OCI-LY1 (cell line): ENCODE measurements at regions not wholly inside any gene's neighbourhood (a gene's known extent, or its start where the extent isn't known, plus 50 kb on each side); places are given as distances from the start of the nearest gene placed in this dataset.

Experiments
- H2AFZ ChIP-seq: fragments of 200-600 bp; sonication (generic), shearing (Covaris generic); 2 replicates; pipeline ENCODE4 v1.6.0; 2014; ENCODE audit warnings: antibody characterized with exemption, mild to moderate bottlenecking, low read length
- H3F3A ChIP-seq: fragments of 200-600 bp; sonication (generic), shearing (Covaris generic); 2 replicates; pipeline ENCODE4 v1.6.0; 2014; ENCODE audit warnings: mild to moderate bottlenecking, antibody characterized with exemption, low read length, moderate library complexity; ENCODE audit not compliant: insufficient read depth
- H3K27ac ChIP-seq: fragments of 200-600 bp; sonication (generic); 2 replicates; pipeline ENCODE4 v1.5.1; 2014; ENCODE audit warnings: low read length, mixed run types, mild to moderate bottlenecking, low read depth; ENCODE audit not compliant: poor library complexity, severe bottlenecking
- H3K27me3 ChIP-seq: fragments of 200-600 bp; sonication (generic); 2 replicates; pipeline ENCODE4 v1.6.0; 2014; ENCODE audit warnings: antibody characterized with exemption, mild to moderate bottlenecking, low read length, moderate library complexity; ENCODE audit not compliant: insufficient read depth
- H3K36me3 ChIP-seq: fragments of 200-600 bp; sonication (generic); 2 replicates; pipeline ENCODE4 v1.6.1; 2014; ENCODE audit warnings: mild to moderate bottlenecking, antibody characterized with exemption, low read length, moderate library complexity, mixed read lengths; ENCODE audit not compliant: insufficient read depth
- H3K4me1 ChIP-seq: fragments of 200-600 bp; sonication (generic); 2 replicates; pipeline ENCODE4 v1.5.1; 2014; ENCODE audit warnings: mild to moderate bottlenecking, low read length, moderate library complexity; ENCODE audit not compliant: insufficient read depth, severe bottlenecking
- H3K4me2 ChIP-seq: fragments of 200-600 bp; sonication (generic), shearing (Covaris generic); 2 replicates; pipeline ENCODE4 v1.6.1; 2014; ENCODE audit warnings: low read length
- H3K4me3 ChIP-seq: fragments of 200-600 bp; sonication (generic); 2 replicates; pipeline ENCODE4 v1.5.1; 2014; ENCODE audit warnings: low read length, low read depth, mild to moderate bottlenecking, mixed read lengths; ENCODE audit not compliant: poor library complexity, severe bottlenecking
- H3K79me2 ChIP-seq: fragments of 200-600 bp; shearing (Covaris generic); 2 replicates; pipeline ENCODE4 v1.6.1; 2016; ENCODE audit warnings: mixed run types, low read length, mixed read lengths; ENCODE audit not compliant: insufficient read depth
- H3K9ac ChIP-seq: fragments of 200-600 bp; sonication (generic), shearing (Covaris generic); 2 replicates; pipeline ENCODE4 v1.6.1; 2014; ENCODE audit warnings: mild to moderate bottlenecking, low read length, mixed read lengths
- H3K9me2 ChIP-seq: fragments of 200-600 bp; sonication (generic), shearing (Covaris generic); 2 replicates; pipeline ENCODE4 v1.6.1; 2014; ENCODE audit warnings: low read depth, mild to moderate bottlenecking, low read length, mixed read lengths
- H3K9me3 ChIP-seq: fragments of 200-600 bp; shearing (Covaris generic); 2 replicates; pipeline ENCODE4 v1.6.1; 2014; ENCODE audit warnings: low read length, mixed read lengths
- H4K20me1 ChIP-seq: fragments of 200-600 bp; sonication (generic), shearing (Covaris generic); 2 replicates; pipeline ENCODE4 v1.6.0; 2016; ENCODE audit warnings: mild to moderate bottlenecking, low read length; ENCODE audit not compliant: insufficient read depth
- EZH2 ChIP-seq: fragments of 200-600 bp; sonication (generic), shearing (Covaris generic); IDR thresholded peaks from 2 replicates; pipeline ENCODE4 v1.8.0; 2017; ENCODE audit warnings: borderline replicate concordance, mixed run types, mild to moderate bottlenecking, antibody characterized with exemption, low read length, moderate library complexity, mixed read lengths
- TF ChIP-seq, protein P1 (sequence below): fragments of 200-600 bp; sonication (generic), shearing (Covaris generic); IDR thresholded peaks from 2 replicates; pipeline ENCODE4 v1.5.1; 2017; ENCODE audit warnings: mild to moderate bottlenecking, antibody characterized with exemption, low read length, moderate library complexity, mixed read lengths

DNA sequence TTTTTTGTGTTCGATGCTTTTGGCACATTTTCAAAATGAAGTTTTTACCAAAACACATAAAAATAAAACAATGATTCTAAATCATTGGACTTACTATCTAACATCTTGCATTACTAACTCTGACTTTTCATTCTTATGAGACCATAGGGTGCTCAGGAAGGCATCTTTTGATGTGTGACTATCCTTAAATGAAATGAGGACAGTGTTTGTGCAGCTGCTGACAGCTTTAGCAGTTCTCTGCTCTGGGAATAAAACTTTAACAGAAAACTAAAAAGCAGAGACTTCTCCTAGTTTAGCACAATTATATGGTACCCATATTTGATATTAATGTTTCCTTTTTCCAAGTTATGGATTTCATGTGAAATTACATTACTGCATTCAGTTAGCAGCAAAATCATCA, 471.6 kb downstream of the ARL4A start:
- no peaks in the 10 kb centered on the region for H3K9me2 ChIP-seq
- H3K4me2 ChIP-seq: no peak overlapping the region
- H3K36me3 ChIP-seq: no peaks in the 10 kb centered on the region
- TF ChIP-seq, protein P1, sequence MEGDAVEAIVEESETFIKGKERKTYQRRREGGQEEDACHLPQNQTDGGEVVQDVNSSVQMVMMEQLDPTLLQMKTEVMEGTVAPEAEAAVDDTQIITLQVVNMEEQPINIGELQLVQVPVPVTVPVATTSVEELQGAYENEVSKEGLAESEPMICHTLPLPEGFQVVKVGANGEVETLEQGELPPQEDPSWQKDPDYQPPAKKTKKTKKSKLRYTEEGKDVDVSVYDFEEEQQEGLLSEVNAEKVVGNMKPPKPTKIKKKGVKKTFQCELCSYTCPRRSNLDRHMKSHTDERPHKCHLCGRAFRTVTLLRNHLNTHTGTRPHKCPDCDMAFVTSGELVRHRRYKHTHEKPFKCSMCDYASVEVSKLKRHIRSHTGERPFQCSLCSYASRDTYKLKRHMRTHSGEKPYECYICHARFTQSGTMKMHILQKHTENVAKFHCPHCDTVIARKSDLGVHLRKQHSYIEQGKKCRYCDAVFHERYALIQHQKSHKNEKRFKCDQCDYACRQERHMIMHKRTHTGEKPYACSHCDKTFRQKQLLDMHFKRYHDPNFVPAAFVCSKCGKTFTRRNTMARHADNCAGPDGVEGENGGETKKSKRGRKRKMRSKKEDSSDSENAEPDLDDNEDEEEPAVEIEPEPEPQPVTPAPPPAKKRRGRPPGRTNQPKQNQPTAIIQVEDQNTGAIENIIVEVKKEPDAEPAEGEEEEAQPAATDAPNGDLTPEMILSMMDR: no peak
- no peak for TF ChIP-seq EZH2
- H3K27me3 ChIP-seq: no peaks in the 10 kb centered on the region
- H3F3A ChIP-seq: no peaks in the 10 kb centered on the region
- H2AFZ ChIP-seq: no peak overlapping the region
- H3K4me1 ChIP-seq: no peaks in the 10 kb centered on the region
- no peaks in the 10 kb centered on the region for H3K79me2 ChIP-seq
- H3K27ac ChIP-seq: no peak overlapping the region
- H4K20me1 ChIP-seq: no peaks in the 10 kb centered on the region
- H3K9ac ChIP-seq: no peak overlapping the region
- no peaks in the 10 kb centered on the region for H3K9me3 ChIP-seq
- H3K4me3 ChIP-seq: no peak overlapping the region

DNA sequence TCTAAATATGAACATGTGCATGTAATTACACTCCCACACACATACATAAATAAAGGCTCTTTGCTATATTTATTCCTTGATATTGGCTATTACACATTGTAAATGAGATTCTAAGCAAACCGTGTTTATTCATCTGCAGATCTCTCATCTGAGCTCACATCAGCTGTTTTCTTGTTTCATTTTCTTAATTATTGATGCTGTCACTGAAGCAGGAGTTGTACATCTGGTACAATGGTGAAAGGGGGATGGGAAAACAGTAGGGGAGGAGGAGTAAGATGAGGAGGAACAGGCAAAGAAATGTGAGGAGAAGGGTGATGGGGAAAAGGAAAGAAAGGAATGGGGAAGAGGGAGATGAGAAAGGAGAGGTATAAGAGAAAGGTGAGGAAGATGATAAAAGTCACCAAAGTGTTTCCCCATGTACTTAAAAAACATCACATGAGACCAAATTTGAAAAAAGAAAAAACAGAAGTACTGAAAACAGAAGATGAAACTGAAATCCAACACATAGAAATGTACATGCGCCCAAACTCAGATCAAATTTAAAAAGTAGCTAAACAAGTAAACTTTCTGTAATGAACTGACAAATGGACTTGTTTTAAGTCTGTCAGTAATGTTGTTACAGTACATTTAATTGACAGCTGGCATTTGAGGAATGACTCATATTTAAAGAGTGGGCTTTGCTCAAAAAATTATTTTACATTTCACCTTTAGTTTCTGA, 472.2 kb downstream of the ARL4A start:
- Histone ChIP-seq H3K27ac (no peak overlapping the region), H3K4me1 (no peaks in the 10 kb centered on the region), H3K4me2 (no peak overlapping the region), H3K27me3 (no peaks in the 10 kb centered on the region), H3F3A (no peaks in the 10 kb centered on the region), H2AFZ (no peak overlapping the region), H4K20me1 (no peaks in the 10 kb centered on the region), H3K4me3 (no peak overlapping the region), H3K79me2 (no peaks in the 10 kb centered on the region), H3K9ac (no peak overlapping the region), H3K9me2 (no peaks in the 10 kb centered on the region), H3K9me3 (no peaks in the 10 kb centered on the region), H3K36me3 (no peaks in the 10 kb centered on the region)
- no peak for TF ChIP-seq EZH2
- TF ChIP-seq, protein P1: no peak

DNA sequence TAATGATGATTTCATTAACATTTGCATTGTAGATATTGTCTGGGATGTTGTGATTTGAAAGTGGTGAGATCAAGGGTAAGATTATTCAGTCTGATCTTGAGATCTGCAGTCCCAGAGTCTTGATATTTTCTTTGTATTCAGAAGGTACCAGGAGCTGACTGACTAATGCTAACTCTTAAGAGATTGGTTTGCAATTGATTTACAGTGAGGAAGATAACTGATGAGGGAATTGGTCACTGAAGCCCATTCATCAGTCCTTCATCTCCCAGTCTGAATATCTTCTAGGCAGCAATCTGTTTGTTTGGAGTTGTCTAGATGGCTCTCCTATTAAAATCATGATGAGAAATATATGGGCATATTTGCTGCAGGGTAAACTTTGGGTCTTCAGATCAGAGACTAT, 473.7 kb downstream of the ARL4A start:
- TF ChIP-seq, protein P1: no peak
- no peak for TF ChIP-seq EZH2
- Histone ChIP-seq H3K27ac (no peak overlapping the region), H2AFZ (no peak overlapping the region), H3K4me2 (no peak overlapping the region), H3K9me2 (no peaks in the 10 kb centered on the region), H3K27me3 (no peaks in the 10 kb centered on the region), H3K36me3 (no peaks in the 10 kb centered on the region), H3K9me3 (no peaks in the 10 kb centered on the region), H3K79me2 (no peaks in the 10 kb centered on the region), H3K4me3 (no peak overlapping the region), H3K9ac (no peak overlapping the region), H3F3A (no peaks in the 10 kb centered on the region), H4K20me1 (no peaks in the 10 kb centered on the region), H3K4me1 (no peaks in the 10 kb centered on the region)
